ENCODE measurements at regions not wholly inside any gene's neighbourhood (a gene's known extent, or its start where the extent isn't known, plus 50 kb on each side); places are given as distances from the start of the nearest gene placed in this dataset.

GRCh38 chr16:86826941-86827340 is 248.6 kb downstream of the FOXL1 start:
- TF ChIP-seq CTCF (IDR thresholded peaks at IDR 0.05; ENCODE audit: low read depth, low read length) (no peak), EZH2phosphoT487 (IDR thresholded peaks at IDR 0.05; ENCODE audit: low read depth) (no peak)
